ENCODE measurements at regions not wholly inside any gene's neighbourhood (a gene's known extent, or its start where the extent isn't known, plus 50 kb on each side); places are given as distances from the start of the nearest gene placed in this dataset.

GRCh38 chr5:4980201-4980600 is 159.9 kb upstream of the ADAMTS16 start:
- no peak overlapping the region for H3K27ac ChIP-seq
- no peaks in the 10 kb centered on the region for H3K4me1 ChIP-seq
- DNase-seq, result no peak
- no peaks in the 10 kb centered on the region for H3K36me3 ChIP-seq
- H3K4me3 ChIP-seq, result no peak overlapping the region
- intact Hi-C loops (cut with DNase I; ENCODE audit: low total_unique reads), result no loop called here
- no peaks in the 10 kb centered on the region for H3K9me3 ChIP-seq
- no peaks in the 10 kb centered on the region for H3K27me3 ChIP-seq
- TF ChIP-seq POLR2AphosphoS5 (IDR thresholded peaks at IDR 0.05) (no peak), CTCF (IDR thresholded peaks at IDR 0.05) (no peak), EP300 (IDR thresholded peaks at IDR 0.05) (no peak), POLR2A (IDR thresholded peaks at IDR 0.05) (no peak)
- 81 to 92% (median 88%) methylated on average over 5 of the region's 5 CpGs for WGBS, 5 donors

- 76 to 83% (median 82%) methylated on average over 3 of the region's 3 CpGs for WGBS, 5 donors
- Histone ChIP-seq H3K36me3 (no peaks in the 10 kb centered on the region), H3K9me3 (no peaks in the 10 kb centered on the region), H3K27ac (no peak overlapping the region), H3K27me3 (no peaks in the 10 kb centered on the region), H3K4me3 (no peak overlapping the region), H3K4me1 (no peaks in the 10 kb centered on the region)
- TF ChIP-seq EP300 (IDR thresholded peaks at IDR 0.05) (no peak), POLR2AphosphoS5 (IDR thresholded peaks at IDR 0.05) (no peak), POLR2A (IDR thresholded peaks at IDR 0.05) (no peak), CTCF (IDR thresholded peaks at IDR 0.05) (no peak)
- intact Hi-C loops (cut with DNase I; ENCODE audit: low total_unique reads), result no loop called here
- DNase-seq, result no peak
Observed at GRCh38 chr5:4981608-4982007, 158.5 kb upstream of the ADAMTS16 start.

GRCh38 chr5:4983701-4984100 is 156.4 kb upstream of the ADAMTS16 start:
- no peaks in the 10 kb centered on the region for H3K4me1 ChIP-seq
- TF ChIP-seq POLR2AphosphoS5 (IDR thresholded peaks at IDR 0.05) (no peak), POLR2A (IDR thresholded peaks at IDR 0.05) (no peak), CTCF (IDR thresholded peaks at IDR 0.05) (no peak), EP300 (IDR thresholded peaks at IDR 0.05) (no peak)
- DNase-seq, result peak in 1 of 2 donors; percentile 35
- no peaks in the 10 kb centered on the region for H3K9me3 ChIP-seq
- intact Hi-C loops (cut with DNase I; ENCODE audit: low total_unique reads), result no loop called here
- WGBS, 5 donors, result 68 to 83% (median 79%) methylated on average over 3 of the region's 3 CpGs
- H3K27ac ChIP-seq, result no peak overlapping the region
- no peaks in the 10 kb centered on the region for H3K27me3 ChIP-seq
- no peak overlapping the region for H3K4me3 ChIP-seq
- no peaks in the 10 kb centered on the region for H3K36me3 ChIP-seq

GRCh38 chr5:4984461-4984860 is 155.7 kb upstream of the ADAMTS16 start:
- no peak for TF ChIP-seq CTCF (IDR thresholded peaks at IDR 0.05)
- no peak for TF ChIP-seq EP300 (IDR thresholded peaks at IDR 0.05)
- no peak for TF ChIP-seq POLR2AphosphoS5 (IDR thresholded peaks at IDR 0.05)
- no peak for TF ChIP-seq POLR2A (IDR thresholded peaks at IDR 0.05)
- no peaks in the 10 kb centered on the region for H3K9me3 ChIP-seq
- no peaks in the 10 kb centered on the region for H3K36me3 ChIP-seq
- H3K4me1 ChIP-seq, result no peaks in the 10 kb centered on the region
- H3K4me3 ChIP-seq, result no peak overlapping the region
- H3K27me3 ChIP-seq, result no peaks in the 10 kb centered on the region
- whole genome bisulfite sequencing, 5 donors, result 67 to 91% (median 87%) methylated on average over 1 of the region's 1 CpG
- no peak overlapping the region for H3K27ac ChIP-seq
- intact Hi-C loops (cut with DNase I; ENCODE audit: low total_unique reads), result no loop called here
- no peak for DNase-seq
